Non-pigmented ciliary epithelial cell (primary cell): ENCODE measurements at regions not wholly inside any gene's neighbourhood (a gene's known extent, or its start where the extent isn't known, plus 50 kb on each side); places are given as distances from the start of the nearest gene placed in this dataset.

Experiments
- DNase-seq: peaks from one replicate; pipeline ENCODE4 v3.0.0-alpha.2; 2010; ENCODE audit warnings: low read depth

- DNase-seq = no peak
Measured at GRCh38 chr17:77887110-77887463, 71.4 kb upstream of the TNRC6C start.

- peak; percentile 19 for DNase-seq
Measured at GRCh38 chr17:77887464-77888241, 70.8 kb upstream of the TNRC6C start.

DNA sequence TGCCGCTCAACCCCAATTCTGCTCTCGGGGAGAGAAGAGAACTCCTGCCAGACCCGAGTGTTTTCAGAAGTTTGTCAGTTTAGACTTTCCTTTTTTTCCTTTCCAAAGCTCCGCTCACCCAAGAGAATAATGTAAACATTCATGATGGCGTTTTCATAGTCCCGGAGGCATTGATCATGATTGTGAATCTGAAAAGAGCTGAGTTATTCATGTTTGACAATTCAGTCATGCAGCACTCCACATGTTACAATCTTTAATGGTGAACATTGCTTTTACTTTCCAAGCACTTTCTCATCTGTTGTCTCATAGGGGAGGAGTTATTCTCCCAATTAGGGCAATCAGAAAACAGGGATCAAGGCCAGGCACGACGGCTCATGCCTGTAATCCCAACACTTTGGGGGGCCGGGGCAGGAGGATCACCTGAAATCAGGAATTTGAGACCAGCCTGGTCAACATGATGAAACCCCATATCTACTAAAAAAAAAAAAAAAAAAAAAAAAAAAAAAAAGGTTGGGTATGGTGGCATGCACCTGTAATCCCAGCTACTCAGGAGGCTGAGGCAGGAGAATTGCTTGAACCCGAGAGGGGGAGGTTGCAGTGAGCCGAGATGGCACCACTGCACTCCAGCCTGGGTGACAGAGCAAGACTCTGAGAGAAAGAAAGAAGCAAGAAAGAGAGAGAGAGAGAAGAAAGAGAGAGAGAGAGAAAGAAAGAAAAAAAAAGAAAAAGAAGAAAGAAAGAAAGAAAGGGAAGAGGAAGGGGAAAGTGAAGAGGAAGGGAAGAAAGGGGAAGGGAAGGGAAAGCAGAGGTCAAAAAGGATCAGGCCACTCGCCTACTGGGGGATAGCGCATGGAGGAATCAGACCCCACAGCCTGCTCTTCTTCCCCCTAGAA is 70.0 kb upstream of the TNRC6C start:
- no peak for DNase-seq

- DNase-seq = no peak
Measured at GRCh38 chr17:77889135-77889505, 69.4 kb upstream of the TNRC6C start.

DNA sequence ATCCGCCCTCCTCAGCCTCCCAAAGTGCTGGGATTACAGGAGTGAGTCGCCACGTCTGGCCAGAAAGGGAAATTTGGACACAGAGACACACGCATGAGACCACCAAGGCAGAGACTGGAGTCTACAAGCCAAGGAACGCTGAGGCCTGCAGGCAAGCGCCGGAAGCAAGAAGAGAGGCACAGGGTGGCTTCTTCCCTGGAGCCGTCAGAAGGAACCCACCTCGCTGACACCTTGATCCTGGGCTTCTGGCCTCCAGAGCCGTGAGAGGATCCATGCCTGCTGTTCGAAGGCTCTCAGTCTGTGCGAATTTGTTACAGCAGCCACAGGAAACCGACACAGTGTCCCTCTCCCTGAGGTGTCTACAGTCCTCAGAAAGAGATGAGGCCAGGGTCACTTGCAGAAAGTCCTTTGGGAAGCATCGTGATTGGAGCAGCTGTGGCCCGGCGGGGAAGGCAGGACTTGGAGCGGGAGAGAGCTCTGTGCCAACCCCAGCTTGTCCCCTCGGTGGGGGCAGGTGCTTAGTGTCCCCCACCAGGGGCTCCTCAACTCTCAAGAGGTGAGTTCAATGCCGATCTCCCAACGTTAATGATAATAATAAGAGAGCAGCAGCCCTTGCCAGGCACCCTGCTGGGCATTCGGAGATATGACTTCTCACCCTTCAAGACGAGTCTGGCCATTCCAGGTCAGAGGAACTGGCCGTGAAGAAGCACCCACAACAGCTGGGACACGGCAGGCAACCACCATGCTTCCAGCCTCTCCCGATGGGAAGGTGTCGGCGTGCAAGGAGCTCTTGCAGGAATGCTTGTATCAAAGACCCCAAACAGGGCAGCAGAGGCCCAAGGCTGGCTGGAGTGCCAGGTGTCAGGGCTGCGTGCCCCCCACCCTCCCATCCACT is 68.4 kb upstream of the TNRC6C start:
- no peak for DNase-seq

DNA sequence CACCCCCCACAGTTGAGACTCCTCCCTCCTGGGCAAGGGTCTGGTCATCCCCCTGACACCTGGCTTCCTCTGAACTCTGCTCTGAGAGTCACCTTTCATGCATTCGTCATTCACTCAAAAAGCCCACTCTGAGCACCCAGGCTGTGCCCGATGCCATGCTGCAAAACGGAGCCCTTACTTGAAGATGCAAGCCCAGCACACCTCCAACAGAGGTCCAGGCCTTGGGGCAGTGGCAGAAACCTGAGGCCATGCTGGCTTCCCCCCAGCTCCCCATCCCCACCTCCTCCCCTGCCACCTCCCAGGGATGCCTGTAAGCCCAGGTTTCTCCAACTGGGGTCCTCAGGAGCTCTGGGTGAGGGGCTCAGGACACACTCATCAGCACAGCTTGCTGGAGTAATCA is 67.7 kb upstream of the TNRC6C start:
- no peak for DNase-seq

- DNase-seq = no peak
Measured at GRCh38 chr17:77891602-77892001, 66.9 kb upstream of the TNRC6C start.

- no peak for DNase-seq
Measured at GRCh38 chr17:77892031-77892430, 66.5 kb upstream of the TNRC6C start.

DNA sequence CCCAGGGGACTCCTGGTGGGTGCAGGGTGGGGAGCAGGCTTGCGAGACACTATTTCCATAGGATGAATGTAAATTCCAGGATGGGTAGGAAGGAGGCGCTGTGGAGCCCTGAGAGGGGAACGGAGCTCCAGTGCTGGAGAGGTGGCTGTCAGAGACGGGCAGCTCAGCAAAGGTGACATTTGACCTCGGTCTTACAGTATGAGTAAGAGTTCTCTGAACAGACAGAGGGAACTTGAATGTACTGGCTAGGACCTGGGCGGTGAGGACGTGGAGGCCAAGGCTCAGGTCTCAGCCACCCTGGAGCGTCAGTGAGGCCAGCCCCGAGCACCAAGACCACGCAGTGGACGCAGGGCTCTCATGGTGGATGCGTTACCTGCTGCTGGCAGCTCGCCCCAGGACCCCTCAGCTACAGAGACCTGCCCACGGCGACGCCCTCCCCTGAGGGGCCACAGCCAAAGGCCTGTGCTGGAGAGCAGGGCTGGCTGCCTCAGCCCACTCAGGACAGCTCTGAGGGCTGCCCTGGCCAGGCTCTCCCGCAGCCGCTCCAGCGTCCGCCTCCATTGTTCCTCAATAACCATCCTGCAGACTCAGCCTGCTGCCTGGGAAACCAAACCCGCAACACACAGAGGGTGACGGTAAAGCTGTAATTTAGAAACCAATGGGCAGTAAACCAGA is 65.9 kb upstream of the TNRC6C start:
- DNase-seq = no peak

GRCh38 chr17:77893144-77894044 is 65.1 kb upstream of the TNRC6C start:
- no peak for DNase-seq

DNA sequence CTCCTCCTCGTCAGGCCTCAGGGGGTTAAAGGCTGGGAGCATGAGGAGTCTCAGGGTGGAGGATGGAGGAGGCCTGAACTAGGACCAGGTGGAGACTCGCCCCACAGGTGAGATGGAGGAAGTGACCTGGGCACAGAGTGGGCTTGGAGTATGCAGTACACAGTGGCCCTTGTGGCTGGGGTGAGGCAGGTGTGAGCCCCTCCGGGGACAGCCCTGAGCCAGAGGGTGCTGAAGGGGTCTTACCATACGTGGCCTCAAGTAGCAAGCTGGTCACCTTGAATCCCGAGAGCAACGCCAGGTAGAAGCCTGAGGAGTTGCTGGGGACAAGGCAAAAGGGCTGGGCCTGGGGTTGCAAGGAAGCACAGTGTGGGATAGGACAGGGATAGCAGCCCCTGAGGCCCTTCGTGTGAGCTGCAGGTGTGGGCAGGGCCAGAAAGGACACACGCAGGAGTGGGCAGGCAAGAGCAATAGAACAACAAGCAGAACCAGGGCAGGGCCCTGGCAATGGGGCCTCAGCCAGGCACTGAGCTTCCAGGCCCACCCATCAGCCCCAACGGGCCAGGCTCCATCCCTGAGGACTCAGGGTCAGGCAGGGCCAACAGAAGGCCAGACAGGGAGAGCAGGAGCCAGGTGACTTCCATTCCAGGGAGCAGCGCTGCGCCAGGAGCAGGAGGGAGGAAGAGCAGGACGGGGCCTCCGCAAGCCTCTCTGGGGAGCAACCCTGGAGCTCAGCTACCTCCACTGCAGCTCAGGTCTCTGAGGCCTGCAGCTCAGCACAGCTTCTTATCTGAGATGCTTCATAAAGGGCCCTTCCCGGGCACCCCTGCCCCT is 64.2 kb upstream of the TNRC6C start:
- no peak for DNase-seq

GRCh38 chr17:77897741-77898301 is 60.7 kb upstream of the TNRC6C start:
- no peak for DNase-seq

DNA sequence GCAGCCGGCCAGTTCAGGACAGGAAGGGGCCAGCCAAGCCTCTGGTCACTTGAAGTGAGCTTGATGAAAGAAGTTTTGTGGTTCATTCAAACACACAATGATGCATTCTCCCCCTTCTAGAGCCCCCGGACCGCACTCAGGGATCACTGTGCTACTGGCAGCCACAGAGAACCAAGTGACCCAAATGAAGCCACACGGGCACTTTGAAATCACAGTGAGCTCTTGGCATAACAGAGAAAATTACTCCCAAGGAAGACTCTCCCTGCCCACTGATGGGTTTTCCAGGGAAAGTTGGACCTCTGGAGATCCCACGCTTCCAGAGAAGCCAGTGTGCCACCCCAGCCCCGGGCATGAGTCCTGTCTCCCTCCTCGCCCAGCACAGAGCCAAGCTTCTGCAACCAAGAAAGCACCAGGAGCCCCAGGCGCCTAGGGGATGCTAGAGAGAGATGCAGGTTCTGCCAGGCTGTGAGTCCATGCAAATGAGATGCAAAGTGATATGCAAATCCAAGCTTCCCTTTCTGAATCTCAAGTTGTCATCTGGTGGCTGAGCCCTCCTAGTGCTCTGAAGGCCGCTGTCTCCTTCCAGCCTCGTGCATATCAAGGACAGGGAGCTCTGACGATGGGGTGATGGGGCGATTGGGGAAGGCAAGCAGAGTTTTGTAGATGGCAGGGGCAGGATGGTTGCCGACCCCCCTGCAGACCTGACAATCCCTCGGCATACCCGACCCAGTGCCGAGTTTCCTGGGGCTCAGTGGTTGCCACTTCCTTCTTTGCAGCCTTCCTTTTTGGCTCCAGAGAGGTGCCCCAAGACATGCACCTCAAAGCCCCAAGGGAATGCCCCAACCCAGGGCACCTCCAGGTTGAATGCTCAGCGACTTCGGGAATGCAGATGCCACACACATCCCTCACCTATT is 59.7 kb upstream of the TNRC6C start:
- no peak for DNase-seq

GRCh38 chr17:77899498-77899897 is 59.0 kb upstream of the TNRC6C start:
- no peak for DNase-seq

DNA sequence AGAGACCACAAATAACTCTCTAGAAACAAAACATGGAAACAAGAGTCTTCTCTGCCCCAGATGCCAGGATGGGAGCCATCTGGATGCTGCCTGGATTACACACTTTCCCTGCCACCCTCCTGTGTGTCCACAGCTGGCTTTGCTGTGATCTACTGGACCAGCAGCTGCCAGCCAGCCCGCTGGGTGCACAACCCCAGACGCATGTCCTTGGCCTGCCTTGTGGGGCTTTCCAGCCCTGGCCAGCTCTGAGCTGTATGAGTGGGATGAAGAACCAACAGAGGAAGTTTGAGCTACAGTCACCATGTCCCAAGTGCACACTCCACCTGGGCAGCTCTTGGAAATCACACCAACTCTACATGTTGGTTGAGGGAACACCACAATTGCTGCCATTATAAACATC is 57.0 kb upstream of the TNRC6C start:
- DNase-seq = no peak

GRCh38 chr17:77905266-77905665 is 53.2 kb upstream of the TNRC6C start:
- no peak for DNase-seq

GRCh38 chr17:77905766-77906165 is 52.7 kb upstream of the TNRC6C start:
- DNase-seq = no peak

- no peak for DNase-seq
Measured at GRCh38 chr17:77906377-77906871, 52.1 kb upstream of the TNRC6C start.
